SKM-1 treated with dmso at 0.1 percent for 144 hours (cell line): ENCODE measurements at regions not wholly inside any gene's neighbourhood (a gene's known extent, or its start where the extent isn't known, plus 50 kb on each side); places are given as distances from the start of the nearest gene placed in this dataset.
A peak's percentile ranks its signal among the peaks of the same experiment; 100 is the strongest.

Experiments used
- DNase-seq: peaks from one replicate; lab custom pipeline; 2025; ENCODE audit not compliant: unreplicated experiment; lab: John Stamatoyannopoulos, UW

DNA sequence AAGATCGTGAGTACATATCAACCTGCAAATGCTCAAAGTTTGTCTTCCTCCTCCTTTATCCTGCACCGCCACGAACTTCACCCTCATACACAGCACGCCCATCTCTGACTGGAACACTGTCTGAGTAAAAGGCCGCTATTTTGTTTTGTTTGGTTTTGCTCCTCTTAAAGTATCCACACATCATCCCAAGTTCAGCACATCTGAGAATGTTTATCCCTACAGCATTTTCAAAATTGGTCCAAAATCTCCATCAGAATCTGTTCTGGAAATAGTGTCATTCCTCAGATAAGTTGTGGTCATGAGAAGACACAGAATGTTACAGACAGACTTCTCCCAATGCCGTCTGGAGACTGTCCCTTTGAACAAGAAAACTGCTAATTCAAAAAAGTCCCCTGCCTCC lies 251.6 kb upstream of the ARID1B start:
- no peak for DNase-seq

GRCh38 chr6:156519940-156520339 lies 257.2 kb upstream of the ARID1B start:
- no peak for DNase-seq

GRCh38 chr6:156517088-156517487 lies 260.1 kb upstream of the ARID1B start:
- no peak for DNase-seq

DNA sequence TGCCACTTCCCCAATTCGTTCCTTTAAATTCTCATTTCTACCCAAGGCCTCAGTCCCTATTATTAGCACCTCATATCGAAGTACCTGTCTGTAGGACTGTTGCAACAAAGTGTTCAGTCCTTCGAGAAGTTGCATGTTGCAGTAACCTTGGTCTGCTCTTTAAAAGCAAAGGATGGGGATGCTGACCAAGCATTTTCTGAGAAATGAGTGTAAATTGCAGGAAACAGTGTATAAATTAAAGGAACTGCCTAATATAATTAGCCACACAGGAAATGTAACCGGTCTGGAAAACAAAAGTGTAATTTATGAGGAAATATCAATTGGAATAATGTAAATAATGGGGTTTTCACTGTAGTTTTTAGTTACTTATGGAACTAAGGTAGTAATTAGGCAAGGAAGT lies 261.9 kb upstream of the ARID1B start:
- no peak for DNase-seq

GRCh38 chr6:156513504-156513903 lies 263.7 kb upstream of the ARID1B start:
- no peak for DNase-seq

DNA sequence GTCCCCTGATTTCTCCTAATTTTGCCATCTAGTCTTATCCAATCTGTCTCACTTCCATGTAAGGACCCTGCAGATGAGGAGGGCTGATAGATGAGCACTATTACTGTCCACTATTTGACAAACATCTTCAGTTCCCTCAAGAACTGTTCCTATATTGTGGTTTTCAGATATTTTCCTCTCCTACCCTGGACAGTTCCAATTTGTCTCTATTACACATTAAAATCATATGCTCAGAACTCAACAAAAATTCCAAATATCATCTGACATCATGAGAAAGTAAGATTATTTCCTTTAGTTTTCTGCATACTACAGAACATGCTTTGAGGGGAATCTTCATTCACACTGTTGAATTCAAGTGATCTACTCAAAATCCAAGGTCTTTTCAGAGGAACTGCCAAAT lies 265.6 kb upstream of the ARID1B start:
- no peak for DNase-seq

DNA sequence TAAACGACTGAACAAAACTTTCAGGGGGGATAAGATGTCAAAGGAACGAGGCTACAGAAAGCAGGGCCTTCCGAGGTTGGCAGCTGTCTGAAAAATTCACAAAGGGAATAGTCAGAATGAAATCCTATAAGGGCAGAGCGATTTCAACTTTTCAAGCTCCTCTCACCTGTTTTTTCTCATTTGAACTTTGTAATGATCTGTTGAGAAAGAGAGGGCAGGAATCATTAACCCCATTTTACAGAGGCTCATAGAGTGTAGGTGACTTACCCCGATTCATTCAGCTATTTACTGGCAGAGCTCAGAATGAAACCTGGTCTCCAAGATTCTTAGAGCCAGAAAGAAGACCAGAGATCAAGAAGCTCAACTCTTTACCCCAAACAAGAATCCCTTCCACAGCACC lies 266.1 kb upstream of the ARID1B start:
- DNase-seq: no peak

DNA sequence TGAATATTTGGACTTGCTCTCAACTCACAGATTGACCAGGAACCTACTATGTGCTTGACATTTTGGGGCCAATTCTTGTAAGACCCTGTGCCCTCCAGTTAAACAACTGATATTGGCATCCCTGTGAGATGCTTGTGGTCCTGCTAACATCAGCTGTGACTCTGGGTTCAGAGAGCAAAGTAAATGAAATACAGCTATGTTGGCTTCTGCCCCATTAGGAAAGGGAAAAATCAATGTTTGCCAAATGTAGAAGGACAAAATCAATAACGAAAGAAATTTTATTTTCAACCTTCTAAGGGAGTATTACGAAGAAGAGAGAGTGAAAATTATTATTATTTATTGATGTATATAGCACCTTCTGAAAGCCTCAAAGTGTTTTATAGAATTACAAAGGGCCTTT lies 266.9 kb upstream of the ARID1B start:
- no peak for DNase-seq

DNA sequence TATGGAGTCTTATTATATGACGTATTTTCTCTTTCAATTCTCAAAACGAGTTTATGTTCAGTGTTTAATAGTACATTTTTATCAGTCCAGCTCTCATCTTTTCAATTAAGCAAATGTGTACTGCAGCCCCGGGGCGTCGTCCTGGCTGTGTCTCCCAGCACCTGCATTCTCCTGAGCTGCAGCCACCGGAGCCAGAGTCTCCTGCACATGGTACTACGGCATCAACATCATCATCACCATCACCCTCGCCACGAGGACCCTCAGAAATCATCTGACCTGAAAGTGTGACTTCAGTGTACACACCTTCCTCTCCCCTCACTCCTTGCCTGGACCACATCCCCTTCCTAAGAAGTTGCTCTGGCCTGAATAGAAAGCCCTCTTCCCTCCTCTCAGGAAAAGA lies 267.7 kb upstream of the ARID1B start:
- no peak for DNase-seq

- peak; percentile 5 for DNase-seq
These were observed 268.3 kb upstream of the ARID1B start for GRCh38 chr6:156508923-156509322.

DNA sequence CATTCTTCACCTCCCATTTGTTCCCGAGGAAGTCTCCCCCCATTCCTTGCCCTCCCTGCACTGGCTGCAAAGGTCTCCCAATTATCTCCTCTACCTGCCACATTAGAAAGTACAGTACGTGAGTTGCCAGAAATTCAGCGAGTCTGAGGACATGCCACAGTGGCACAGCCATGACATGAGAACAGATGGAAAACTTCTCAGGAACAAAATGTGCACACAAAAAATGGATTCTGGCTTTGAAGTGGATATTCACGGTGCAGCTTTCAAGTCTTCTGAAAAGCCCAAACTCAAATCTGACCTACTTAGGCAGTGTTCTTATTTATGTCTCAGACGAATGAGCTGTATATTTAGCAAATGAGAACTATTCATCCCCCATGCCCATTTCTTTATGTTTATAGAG lies 269.1 kb upstream of the ARID1B start:
- no peak for DNase-seq

- DNase-seq: no peak
These were observed 269.5 kb upstream of the ARID1B start for GRCh38 chr6:156507656-156508055.

DNA sequence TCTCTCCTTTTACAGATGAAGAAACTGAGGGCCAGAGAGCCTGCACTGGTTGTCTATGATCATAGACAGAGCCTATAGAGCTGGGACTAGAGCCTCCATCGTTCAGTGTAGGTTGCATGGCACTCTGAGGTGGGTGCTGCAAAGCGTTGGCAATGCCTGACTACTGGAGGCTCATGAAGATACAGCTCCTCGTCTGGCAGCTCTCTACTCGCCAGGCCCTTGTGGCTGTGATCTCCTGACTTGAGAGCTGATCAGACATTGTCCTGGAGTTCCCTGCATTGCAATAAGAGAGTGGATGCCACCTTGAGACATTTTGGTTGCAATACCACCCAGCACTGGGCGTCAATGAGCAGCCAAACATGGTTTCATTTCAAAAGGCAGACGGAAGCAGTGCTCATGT lies 270.1 kb upstream of the ARID1B start:
- no peak for DNase-seq

DNA sequence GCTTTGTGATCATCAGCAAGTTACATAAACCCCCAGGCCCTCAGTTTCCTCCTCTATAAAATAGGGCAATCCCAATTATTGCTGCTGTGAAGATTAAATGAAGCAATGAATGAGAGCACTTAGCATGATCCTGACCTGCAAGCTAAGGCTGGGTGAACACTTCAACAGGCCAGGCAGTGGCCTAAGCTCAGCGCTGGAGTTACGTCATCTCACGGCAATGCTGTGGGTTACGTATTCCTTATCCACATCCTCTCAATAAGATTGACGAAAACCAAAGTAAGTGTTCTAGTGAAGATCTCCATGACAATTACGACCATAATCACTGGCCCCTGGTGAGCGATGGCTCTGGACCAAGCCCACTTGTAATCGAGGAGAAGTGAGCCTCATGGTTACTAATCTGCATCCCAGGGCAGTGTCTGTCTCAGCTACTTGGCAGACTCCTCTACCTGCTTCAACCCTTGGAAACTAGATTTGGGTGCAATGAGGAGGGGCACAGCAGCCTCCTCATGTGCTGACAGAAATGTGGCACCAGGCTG lies 274.1 kb upstream of the ARID1B start:
- no peak for DNase-seq

- DNase-seq: no peak
These were observed 279.6 kb upstream of the ARID1B start for GRCh38 chr6:156497618-156498017.

GRCh38 chr6:156487877-156488276 lies 289.3 kb upstream of the ARID1B start:
- no peak for DNase-seq

- DNase-seq: no peak
These were observed 292.0 kb upstream of the ARID1B start for GRCh38 chr6:156485150-156485549.

DNA sequence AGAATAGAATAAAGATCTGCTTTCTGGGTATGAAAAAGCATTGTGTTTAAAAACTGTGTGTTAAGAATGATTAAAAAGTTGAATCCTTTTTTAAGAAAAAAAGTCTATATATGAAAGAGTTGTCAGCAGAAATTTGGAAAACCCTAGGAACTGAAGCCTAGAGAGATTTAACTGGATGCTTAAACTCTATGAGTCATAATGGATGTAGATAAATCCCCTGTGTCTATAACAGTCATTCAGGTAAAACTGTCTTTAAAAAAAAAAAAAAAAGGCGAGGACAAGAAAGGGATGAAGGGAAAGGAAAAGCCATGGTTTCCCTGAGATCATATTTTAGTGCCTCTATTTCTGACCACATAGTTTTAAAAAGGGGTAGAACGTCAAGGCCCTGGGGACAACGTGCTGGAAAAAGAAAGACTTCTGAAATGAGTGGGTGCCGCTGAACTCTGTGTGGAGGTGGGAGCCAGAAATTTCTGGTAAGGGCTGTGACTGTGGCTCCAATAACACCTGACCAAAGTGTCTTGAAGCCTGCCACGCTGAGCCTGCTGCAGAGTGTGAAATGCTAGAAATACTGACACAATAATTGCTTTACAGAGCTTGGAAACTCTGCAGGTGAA lies 302.6 kb upstream of the ARID1B start:
- no peak for DNase-seq

GRCh38 chr6:156471000-156471399 lies 306.2 kb upstream of the ARID1B start:
- DNase-seq: no peak

DNA sequence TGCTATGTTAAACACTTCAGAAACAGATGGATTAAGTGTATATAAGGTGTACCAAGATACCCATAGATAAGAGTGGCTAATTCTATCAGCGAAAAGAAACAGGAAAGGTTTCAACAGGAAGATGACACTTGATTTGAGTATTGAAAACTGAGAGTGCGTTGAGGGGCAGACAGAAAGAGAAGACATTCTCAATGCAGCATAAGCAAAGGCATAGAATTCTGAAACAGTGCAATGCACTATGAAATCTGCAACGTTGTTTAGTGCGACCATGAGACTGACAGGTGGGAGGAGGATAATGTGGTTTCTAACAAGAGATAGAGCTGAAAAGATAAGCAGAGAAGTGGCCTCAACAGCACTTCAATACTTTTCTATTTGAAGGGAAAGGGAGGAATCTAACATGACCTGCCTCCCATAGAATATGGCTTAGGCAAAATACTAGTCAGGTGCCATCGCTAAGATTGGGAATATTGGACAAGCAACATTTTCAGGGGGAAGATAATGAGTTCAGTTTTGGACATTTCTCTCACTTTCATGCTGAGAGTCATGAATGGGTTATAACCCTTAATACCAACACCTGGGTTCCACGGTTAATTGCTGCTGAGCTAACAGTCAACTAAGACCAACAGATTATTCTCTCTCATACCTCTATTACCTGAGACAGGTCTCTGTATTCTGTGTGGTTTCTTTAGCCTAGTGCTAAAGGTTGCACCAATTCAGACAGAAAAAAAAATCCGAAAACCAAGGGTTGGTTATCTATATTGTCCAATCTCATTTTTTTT lies 312.9 kb upstream of the ARID1B start:
- DNase-seq: no peak

DNA sequence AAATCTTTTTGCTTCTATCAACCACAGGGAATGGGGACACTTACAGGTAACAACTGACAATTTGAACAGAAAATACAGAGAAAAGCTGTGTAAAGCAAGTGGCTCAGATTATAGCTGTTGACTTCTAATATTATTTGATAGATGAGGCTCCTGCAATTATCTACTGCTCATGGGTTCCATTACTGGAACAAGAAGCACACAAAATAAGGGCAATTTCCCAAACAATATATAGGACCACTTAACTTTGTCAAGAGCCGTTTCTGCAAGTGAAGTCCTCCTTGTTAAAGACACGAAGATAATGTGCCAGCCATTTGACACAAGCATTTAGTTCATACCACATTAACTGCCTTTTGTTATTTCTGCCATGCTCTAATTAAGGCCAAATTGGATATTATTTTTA lies 315.5 kb upstream of the ARID1B start:
- no peak for DNase-seq

DNA sequence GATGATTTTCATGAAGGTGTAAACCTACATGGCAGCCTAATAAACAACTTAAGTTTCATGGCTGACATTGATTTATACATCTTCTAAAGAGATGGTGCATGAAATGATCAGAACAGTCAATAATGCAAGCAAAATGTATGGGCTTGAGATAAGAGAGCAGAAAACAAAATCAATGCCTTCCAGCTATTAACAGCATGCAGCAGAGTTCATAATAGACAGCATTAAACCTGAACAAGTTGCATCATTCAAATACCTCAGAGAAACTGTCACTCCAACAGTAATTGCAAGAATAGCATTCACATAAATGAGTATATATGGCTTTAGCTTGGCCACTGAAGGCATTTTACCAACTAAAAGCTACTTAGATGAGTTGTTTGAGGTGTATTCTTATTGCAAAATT lies 319.6 kb upstream of the ARID1B start:
- DNase-seq: no peak

DNA sequence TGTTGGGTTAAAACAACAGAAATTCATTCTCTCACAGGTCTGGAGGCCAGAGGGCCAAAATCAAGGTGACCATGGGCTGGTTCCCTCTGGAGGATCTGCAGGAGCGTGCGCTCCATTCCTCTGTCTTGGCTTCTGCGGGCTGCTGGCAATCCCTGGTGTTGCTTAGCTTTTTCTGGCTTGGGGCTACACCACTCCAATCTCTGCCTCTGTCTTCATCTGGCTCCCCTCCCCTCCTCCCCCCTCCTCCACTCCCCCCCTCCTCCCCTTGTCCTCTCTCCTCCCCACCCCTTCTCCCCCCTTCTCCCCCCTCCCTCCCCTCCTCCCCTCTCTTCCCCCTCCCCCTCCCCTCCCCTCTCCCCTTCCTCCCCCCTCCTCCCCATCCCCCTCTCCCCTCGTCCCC lies 321.3 kb upstream of the ARID1B start:
- DNase-seq: no peak
